ENCODE measurements at regions not wholly inside any gene's neighbourhood (a gene's known extent, or its start where the extent isn't known, plus 50 kb on each side); places are given as distances from the start of the nearest gene placed in this dataset.

- TF ChIP-seq CTCF (conservative IDR thresholded peaks at IDR 0.05) (no peak), ZFX (IDR thresholded peaks at IDR 0.05) (no peak)
These were observed 293.7 kb downstream of the SUCLA2 start for GRCh38 chr13:47707414-47707813.

All from C4-2B (cell line).